ENCODE measurements at regions not wholly inside any gene's neighbourhood (a gene's known extent, or its start where the extent isn't known, plus 50 kb on each side); places are given as distances from the start of the nearest gene placed in this dataset.

GRCh38 chr20:60317401-60317800, 359.2 kb downstream of the CDH26 start:
- TF ChIP-seq FEZF1 (tag by site-specific recombination; IDR thresholded peaks at IDR 0.05) (no peak), ZNF404 (tag by site-specific recombination; IDR thresholded peaks at IDR 0.05) (no peak), SCRT2 (tag by site-specific recombination; IDR thresholded peaks at IDR 0.05) (no peak), ZNF555 (tag by site-specific recombination; conservative IDR thresholded peaks at IDR 0.05) (no peak), IKZF3 (tag by site-specific recombination; IDR thresholded peaks at IDR 0.05) (no peak), ZNF792 (tag by site-specific recombination; IDR thresholded peaks at IDR 0.05) (no peak), ZNF623 (tag by site-specific recombination; IDR thresholded peaks at IDR 0.05) (no peak), PATZ1 (tag by site-specific recombination; IDR thresholded peaks at IDR 0.05) (no peak), ZNF146 (tag by site-specific recombination; IDR thresholded peaks at IDR 0.05) (no peak), SP3 (tag by site-specific recombination; IDR thresholded peaks at IDR 0.05) (no peak), ATF2 (tag by site-specific recombination; IDR thresholded peaks at IDR 0.05; ENCODE audit: low read depth) (no peak), ZNF350 (tag by site-specific recombination; IDR thresholded peaks at IDR 0.05) (no peak), ZNF133 (tag by site-specific recombination; IDR thresholded peaks at IDR 0.05) (no peak), ZNF777 (tag by site-specific recombination; IDR thresholded peaks at IDR 0.05; ENCODE audit: borderline replicate concordance) (no peak), ZNF560 (tag by site-specific recombination; IDR thresholded peaks at IDR 0.05; ENCODE audit: borderline replicate concordance) (no peak), ZNF423 (tag by site-specific recombination; IDR thresholded peaks at IDR 0.05) (no peak)
- TF ChIP-seq, protein P1, sequence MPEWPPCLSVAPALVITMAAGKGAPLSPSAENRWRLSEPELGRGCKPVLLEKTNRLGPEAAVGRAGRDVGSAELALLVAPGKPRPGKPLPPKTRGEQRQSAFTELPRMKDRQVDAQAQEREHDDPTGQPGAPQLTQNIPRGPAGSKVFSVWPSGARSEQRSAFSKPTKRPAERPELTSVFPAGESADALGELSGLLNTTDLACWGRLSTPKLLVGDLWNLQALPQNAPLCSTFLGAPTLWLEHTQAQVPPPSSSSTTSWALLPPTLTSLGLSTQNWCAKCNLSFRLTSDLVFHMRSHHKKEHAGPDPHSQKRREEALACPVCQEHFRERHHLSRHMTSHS (tag by site-specific recombination; IDR thresholded peaks at IDR 0.05) = no peak
- CTCF ChIA-PET = no interaction called here
- Histone ChIP-seq H3K27ac (ENCODE audit: extremely low read depth, low read depth, low read length) (no peak overlapping the region), H3K36me3 (ENCODE audit: control insufficient read depth in 2 of 2, insufficient read depth in 1 of 2, low read length in 2 of 2) (no peaks in the 10 kb centered on the region), H3K4me3 (ENCODE audit: low read depth, low read length) (no peak overlapping the region), H3K9me3 (ENCODE audit: control insufficient read depth, insufficient read depth, low read depth, low read length) (no peaks in the 10 kb centered on the region), H3K4me1 (ENCODE audit: control insufficient read depth, insufficient read depth, low read length) (no peaks in the 10 kb centered on the region)
- POLR2A ChIA-PET = no interaction called here

DNA sequence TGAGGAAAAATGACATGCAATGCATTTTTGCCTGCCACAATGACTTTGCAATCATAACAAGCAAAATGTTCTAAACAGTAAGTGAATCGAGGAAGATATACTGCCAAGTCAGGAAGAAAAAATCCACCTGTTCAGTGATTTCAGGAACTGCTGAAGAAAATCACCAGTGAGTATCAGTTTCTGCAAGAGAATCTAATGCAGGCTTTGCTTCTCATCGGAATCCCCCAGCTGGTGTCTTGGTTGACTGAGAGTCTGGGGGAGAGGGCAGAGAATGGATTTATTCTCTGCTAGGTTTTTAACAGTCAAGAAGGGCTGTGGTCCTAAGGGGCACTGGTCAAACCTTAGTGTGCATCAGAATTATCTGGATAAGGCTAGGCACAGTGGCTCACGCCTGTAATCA, 363.4 kb downstream of the CDH26 start:
- CTCF ChIA-PET = no interaction called here
- no peak for TF ChIP-seq PRDM1 (tag by site-specific recombination; IDR thresholded peaks at IDR 0.05)
- TF ChIP-seq ZNF549 (tag by site-specific recombination; IDR thresholded peaks at IDR 0.05) = no peak
- no peak for TF ChIP-seq ZNF37A (tag by site-specific recombination; IDR thresholded peaks at IDR 0.05)
- no peak for TF ChIP-seq ZNF600 (tag by site-specific recombination; IDR thresholded peaks at IDR 0.05)
- TF ChIP-seq ZNF639 (tag by site-specific recombination; IDR thresholded peaks at IDR 0.05) = no peak
- TF ChIP-seq ZNF426 (tag by site-specific recombination; IDR thresholded peaks at IDR 0.05) = no peak
- Histone ChIP-seq H3K36me3 (ENCODE audit: control insufficient read depth in 2 of 2, insufficient read depth in 1 of 2, low read length in 2 of 2) (no peaks in the 10 kb centered on the region), H3K4me1 (ENCODE audit: control insufficient read depth, insufficient read depth, low read length) (no peaks in the 10 kb centered on the region), H3K4me3 (ENCODE audit: low read depth, low read length) (no peak overlapping the region), H3K27ac (ENCODE audit: extremely low read depth, low read depth, low read length) (no peak overlapping the region), H3K9me3 (ENCODE audit: control insufficient read depth, insufficient read depth, low read depth, low read length) (no peaks in the 10 kb centered on the region)
- POLR2A ChIA-PET = no interaction called here

Data from HEK293 (cell line).